GM23338 (cell line): ENCODE measurements at regions not wholly inside any gene's neighbourhood (a gene's known extent, or its start where the extent isn't known, plus 50 kb on each side); places are given as distances from the start of the nearest gene placed in this dataset.

Experiments used
- ATAC-seq: fragments of 200-7000 bp; cut with Tn5 transposase; 3 replicates; pipeline ENCODE4 v1.9.1; 2020
- DNase-seq: peaks from one replicate; pipeline ENCODE4 v3.0.0-alpha.2; 2015; ENCODE audit warnings: low spot score
- H2AFZ ChIP-seq: fragments of 200-600 bp; sonication (generic); 2 replicates; pipeline ENCODE4 v1.8.0; 2016; ENCODE audit warnings: antibody characterized with exemption, mild to moderate bottlenecking, moderate library complexity
- H3F3A ChIP-seq: fragments of 200-600 bp; sonication (generic); replicated peaks from 2 replicates; pipeline ENCODE4 v1.8.0; 2017; ENCODE audit warnings: antibody characterized with exemption, mixed run types, low read depth
- H3K27ac ChIP-seq: fragments of 200-600 bp; sonication (generic); 2 replicates; pipeline ENCODE4 v1.6.1; 2016; ENCODE audit warnings: low read depth
- H3K27me3 ChIP-seq: fragments of 200-600 bp; sonication (generic); 2 replicates; pipeline ENCODE4 v1.8.0; 2016; ENCODE audit warnings: mild to moderate bottlenecking, mixed run types, moderate library complexity; ENCODE audit not compliant: insufficient read depth
- H3K36me3 ChIP-seq: fragments of 200-600 bp; sonication (generic); 2 replicates; pipeline ENCODE4 v1.8.0; 2016; ENCODE audit warnings: mild to moderate bottlenecking; ENCODE audit not compliant: insufficient read depth
- H3K4me1 ChIP-seq: fragments of 200-600 bp; sonication (generic); 2 replicates; pipeline ENCODE4 v1.8.0; 2016; ENCODE audit warnings: mild to moderate bottlenecking, moderate library complexity; ENCODE audit not compliant: insufficient read depth
- H3K4me2 ChIP-seq: fragments of 200-600 bp; sonication (generic); 2 replicates; pipeline ENCODE4 v1.7.1; 2017; ENCODE audit warnings: mixed run types
- H3K4me3 ChIP-seq: fragments of 200-600 bp; sonication (generic); 2 replicates; pipeline ENCODE4 v1.6.1; 2016; ENCODE audit warnings: mixed run types
- H3K79me2 ChIP-seq: fragments of 200-600 bp; sonication (generic); replicated peaks from 2 replicates; pipeline ENCODE4 v1.8.0; 2017; ENCODE audit warnings: mild to moderate bottlenecking; ENCODE audit not compliant: insufficient read depth
- H3K9me2 ChIP-seq: fragments of 200-600 bp; sonication (generic); 2 replicates; pipeline ENCODE4 v1.8.0; 2017; ENCODE audit not compliant: insufficient read depth
- H4K20me1 ChIP-seq: fragments of 200-600 bp; sonication (generic); replicated peaks from 2 replicates; pipeline ENCODE4 v1.8.0; 2017; ENCODE audit warnings: mild to moderate bottlenecking; ENCODE audit not compliant: insufficient read depth
- H3K27ac Mint-ChIP-seq: 2 replicates; pipeline ENCODE4 v1.8.0; 2020; ENCODE audit warnings: inconsistent platforms, mild to moderate bottlenecking, moderate library complexity, mixed read lengths
- H3K27me3 Mint-ChIP-seq: 3 replicates; pipeline ENCODE4 v1.8.0; 2022; ENCODE audit warnings: low read depth, mild to moderate bottlenecking, moderate library complexity, mixed read lengths, inconsistent platforms; ENCODE audit not compliant: insufficient read depth, poor library complexity
- H3K36me3 Mint-ChIP-seq: 3 replicates; pipeline ENCODE4 v1.8.0; 2021; ENCODE audit warnings: low read depth, mild to moderate bottlenecking, inconsistent platforms, moderate library complexity, mixed read lengths
- H3K4me1 Mint-ChIP-seq: 3 replicates; pipeline ENCODE4 v1.8.0; 2020; ENCODE audit warnings: mild to moderate bottlenecking, inconsistent platforms, mixed read lengths
- H3K4me3 Mint-ChIP-seq: 3 replicates; pipeline ENCODE4 v1.8.0; 2021; ENCODE audit warnings: moderate library complexity, mild to moderate bottlenecking, inconsistent platforms, mixed read lengths
- H3K9me3 Mint-ChIP-seq: 3 replicates; pipeline ENCODE4 v1.8.0; 2020; ENCODE audit warnings: moderate library complexity, mild to moderate bottlenecking, inconsistent platforms, mixed read lengths
- CREB1 ChIP-seq: fragments of 250-450 bp; sonication (Bioruptor Pico); IDR thresholded peaks from 2 replicates; pipeline ENCODE4 v1.5.0; 2020; ENCODE audit warnings: low read depth, mild to moderate bottlenecking, moderate library complexity
- CTCF ChIP-seq, 2 experiments: fragments of 200-600 bp in 1 of 2; sonication (generic) in 1 of 2; conservative IDR thresholded peaks; 2 replicates each; pipeline versions ENCODE4 v1.5.1 to v1.6.1; 2016 to 2017; ENCODE audit warnings: antibody characterized with exemption in 2 of 2, low read depth in 2 of 2, mild to moderate bottlenecking in 2 of 2, moderate library complexity in 1 of 2
- ETS1 ChIP-seq: IDR thresholded peaks from 2 replicates; pipeline ENCODE4 v1.6.1; 2016; ENCODE audit warnings: antibody characterized with exemption
- EZH2 ChIP-seq: fragments of 200-600 bp; sonication (generic); IDR thresholded peaks from one replicate; pipeline ENCODE4 v1.8.0; 2017; ENCODE audit warnings: antibody characterized with exemption, mild to moderate bottlenecking, low read depth; ENCODE audit not compliant: unreplicated experiment
- EZH2phosphoT487 ChIP-seq: fragments of 200-600 bp; sonication (generic); IDR thresholded peaks from one replicate; pipeline ENCODE4 v1.8.1; 2018; ENCODE audit warnings: antibody characterized with exemption; ENCODE audit not compliant: unreplicated experiment
- JUNB ChIP-seq: IDR thresholded peaks from one replicate; pipeline ENCODE4 v1.6.1; 2016; ENCODE audit warnings: antibody characterized with exemption; ENCODE audit not compliant: unreplicated experiment
- NANOG ChIP-seq: IDR thresholded peaks from 2 replicates; pipeline ENCODE4 v1.6.1; 2016; ENCODE audit warnings: antibody characterized with exemption, borderline replicate concordance
- POLR2AphosphoS5 ChIP-seq: IDR thresholded peaks from 2 replicates; pipeline ENCODE4 v1.6.1; 2016; ENCODE audit warnings: antibody characterized with exemption, low read depth
- REST ChIP-seq: IDR thresholded peaks from one replicate; pipeline ENCODE4 v1.6.1; 2018; ENCODE audit warnings: antibody characterized with exemption; ENCODE audit not compliant: unreplicated experiment
- STAT1 ChIP-seq: IDR thresholded peaks from one replicate; pipeline ENCODE4 v1.6.1; 2016; ENCODE audit warnings: antibody characterized with exemption; ENCODE audit not compliant: unreplicated experiment
- ZNF114 ChIP-seq: fragments of 250-450 bp; sonication (Bioruptor Pico); IDR thresholded peaks from 2 replicates; pipeline ENCODE4 v1.5.0; 2020; ENCODE audit warnings: mild to moderate bottlenecking, moderate library complexity
- ZNF331 ChIP-seq: fragments of 250-450 bp; sonication (Bioruptor Pico); IDR thresholded peaks from 2 replicates; pipeline ENCODE4 v1.5.0; 2020; ENCODE audit warnings: low read depth, mild to moderate bottlenecking, moderate library complexity
- ZNF462 ChIP-seq: fragments of 250-450 bp; sonication (Bioruptor Pico); IDR thresholded peaks from 2 replicates; pipeline ENCODE4 v1.5.0; 2020; ENCODE audit warnings: mild to moderate bottlenecking, moderate library complexity

GRCh38 chr5:167553511-167553910, 737.9 kb upstream of the WWC1 start:
- Histone ChIP-seq H3K4me2 (no peak overlapping the region), H3K27me3 (no peaks in the 10 kb centered on the region), H3K27ac (no peak overlapping the region), H4K20me1 (no peaks in the 10 kb centered on the region), H3K4me1 (peaks cover 17% of the 10 kb centered on the region), H3K36me3 (no peaks in the 10 kb centered on the region), H3K79me2 (no peaks in the 10 kb centered on the region), H3K4me3 (no peak overlapping the region), H2AFZ (no peak overlapping the region), H3F3A (no peaks in the 10 kb centered on the region), H3K9me2 (0 out of 2 replicates have a peak, but pooled peaks cover 3% of the 10 kb centered on the region)
- ATAC-seq: no peak
- Mint-ChIP-seq H3K27ac (no peak overlapping the region), H3K36me3 (peaks cover 4% of the 10 kb centered on the region; the same call in 1 of the 3 replicates), H3K4me3 (no peak overlapping the region), H3K27me3 (peaks cover 2% of the 10 kb centered on the region), H3K4me1 (peaks cover 30% of the 10 kb centered on the region), H3K9me3 (peaks cover 5% of the 10 kb centered on the region; the same call in 2 of the 3 replicates)
- no peak for DNase-seq
- no peak for TF ChIP-seq ETS1
- no peak for TF ChIP-seq JUNB
- no peak for TF ChIP-seq POLR2AphosphoS5
- TF ChIP-seq REST: no peak
- no peak for TF ChIP-seq ZNF114 (CRISPR knock-in tag)
- TF ChIP-seq CREB1 (CRISPR knock-in tag): no peak
- TF ChIP-seq STAT1: no peak
- no peak for TF ChIP-seq EZH2phosphoT487
- TF ChIP-seq EZH2: no peak
- TF ChIP-seq CTCF (conservative IDR thresholded peaks at IDR 0.05; ENCODE audit: low read depth in 2 of 2): no peak
- TF ChIP-seq ZNF331: no peak
- TF ChIP-seq NANOG: no peak
- no peak for TF ChIP-seq ZNF462 (CRISPR knock-in tag)
